Activated CD4-positive, CD25-positive, alpha-beta regulatory T cell treated with anti-CD3 and anti-CD28 coated beads, Interleukin-2, amount 50 U/mL, for 24 hours (primary cell): ENCODE measurements at regions not wholly inside any gene's neighbourhood (a gene's known extent, or its start where the extent isn't known, plus 50 kb on each side); places are given as distances from the start of the nearest gene placed in this dataset.

Experiments used
- ATAC-seq, 2 donors: fragments of 150-1000 bp; cut with Tn5 transposase; one replicate each; pipeline ENCODE4 v1.10.0; 2021; ENCODE audit warnings: mild to moderate bottlenecking in 1 of 2, moderate library complexity in 1 of 2

- ATAC-seq = no peak
Observed at GRCh38 chr4:128351502-128351901, 63.9 kb upstream of the PGRMC2 start.

GRCh38 chr4:128350449-128351045 lies 62.9 kb upstream of the PGRMC2 start:
- ATAC-seq = no peak

- ATAC-seq = no peak
Observed at GRCh38 chr4:128349921-128350320, 62.3 kb upstream of the PGRMC2 start.

- ATAC-seq = no peak
Observed at GRCh38 chr4:128347930-128348660, 60.5 kb upstream of the PGRMC2 start.

GRCh38 chr4:128347175-128347868 lies 59.7 kb upstream of the PGRMC2 start:
- no peak for ATAC-seq

GRCh38 chr4:128346054-128346716 lies 58.6 kb upstream of the PGRMC2 start:
- no peak for ATAC-seq

GRCh38 chr4:128345650-128346049 lies 58.0 kb upstream of the PGRMC2 start:
- no peak for ATAC-seq

GRCh38 chr4:128342762-128343161 lies 55.1 kb upstream of the PGRMC2 start:
- no peak for ATAC-seq

GRCh38 chr4:128341634-128342033 lies 54.0 kb upstream of the PGRMC2 start:
- no peak for ATAC-seq

GRCh38 chr4:128338634-128339355 lies 51.2 kb upstream of the PGRMC2 start:
- no peak for ATAC-seq

GRCh38 chr4:128337863-128338262 lies 50.2 kb upstream of the PGRMC2 start:
- no peak for ATAC-seq
